Suprapubic skin (tissue), 4 donors: ENCODE measurements at regions not wholly inside any gene's neighbourhood (a gene's known extent, or its start where the extent isn't known, plus 50 kb on each side); places are given as distances from the start of the nearest gene placed in this dataset.

Experiments
- DNase-seq, 2 donors: peaks; one replicate each; pipeline ENCODE4 v3.0.0-alpha.2; 2019; ENCODE audit warnings: low spot score in 2 of 2
- H3K27ac ChIP-seq: fragments of 200-600 bp; sonication (generic); one replicate; pipeline ENCODE4 v1.5.1; 2019
- H3K27me3 ChIP-seq: fragments of 200-600 bp; sonication (generic); one replicate; pipeline ENCODE4 v1.5.1; 2019
- H3K36me3 ChIP-seq: fragments of 200-600 bp; sonication (generic); one replicate; pipeline ENCODE4 v1.5.1; 2019
- H3K4me1 ChIP-seq: fragments of 200-600 bp; sonication (generic); one replicate; pipeline ENCODE4 v1.5.1; 2019
- H3K4me3 ChIP-seq: fragments of 200-600 bp; sonication (generic); one replicate; pipeline ENCODE4 v1.5.1; 2019; ENCODE audit warnings: mild to moderate bottlenecking
- H3K9me3 ChIP-seq: fragments of 200-600 bp; sonication (generic); one replicate; pipeline ENCODE4 v1.5.1; 2019
- CTCF ChIP-seq, 2 donors: fragments of 200-600 bp in 1 of 2; fragments of 450-650 bp in 1 of 2; sonication (generic) in 1 of 2; IDR thresholded peaks; one replicate each; pipeline ENCODE4 v1.5.1; 2016 to 2019; ENCODE audit warnings: antibody characterized with exemption in 2 of 2, mild to moderate bottlenecking in 1 of 2, moderate library complexity in 1 of 2
- EP300 ChIP-seq: sonication (generic); formaldehyde crosslinking; IDR thresholded peaks from one replicate; pipeline ENCODE4 v1.6.1; 2017; ENCODE audit warnings: antibody characterized with exemption
- POLR2A ChIP-seq, 2 donors: fragments of 450-650 bp; IDR thresholded peaks; one replicate each; pipeline ENCODE4 v1.6.1; 2017; ENCODE audit warnings: antibody characterized with exemption in 2 of 2, mild to moderate bottlenecking in 2 of 2, moderate library complexity in 2 of 2
- POLR2AphosphoS5 ChIP-seq, 3 donors: sonication (generic); formaldehyde crosslinking; IDR thresholded peaks; one replicate each; pipeline ENCODE4 v1.6.1; 2017; ENCODE audit warnings: antibody characterized with exemption in 3 of 3
- WGBS: methylation state at CpG from one replicate; pipeline ENCODE4 v1.1.5; 2018; 5-methylcytosine and 5-hydroxymethylcytosine counted together

- Histone ChIP-seq H3K4me1 (peaks cover 15% of the 10 kb centered on the region), H3K27me3 (no peaks in the 10 kb centered on the region), H3K36me3 (no peaks in the 10 kb centered on the region), H3K27ac (no peak overlapping the region), H3K9me3 (no peaks in the 10 kb centered on the region), H3K4me3 (no peak overlapping the region)
- no peak for DNase-seq
- 30% methylated on average over 4 of the region's 4 CpGs for WGBS
- no peak for TF ChIP-seq POLR2AphosphoS5 (IDR thresholded peaks at IDR 0.05)
- TF ChIP-seq POLR2A (IDR thresholded peaks at IDR 0.05): no peak
- TF ChIP-seq CTCF (IDR thresholded peaks at IDR 0.05): no peak
- no peak for TF ChIP-seq EP300
These were observed 92.7 kb upstream of the MGAT5 start for GRCh38 chr2:134161170-134161547.

GRCh38 chr2:134163336-134163735 lies 90.5 kb upstream of the MGAT5 start:
- WGBS: 95% methylated on average over 4 of the region's 4 CpGs
- Histone ChIP-seq H3K4me1 (peaks cover 15% of the 10 kb centered on the region), H3K27me3 (no peaks in the 10 kb centered on the region), H3K4me3 (no peak overlapping the region), H3K27ac (no peak overlapping the region), H3K9me3 (no peaks in the 10 kb centered on the region), H3K36me3 (no peaks in the 10 kb centered on the region)
- TF ChIP-seq EP300 (no peak), POLR2A (IDR thresholded peaks at IDR 0.05) (no peak), POLR2AphosphoS5 (IDR thresholded peaks at IDR 0.05) (no peak)
- DNase-seq: no peak

DNA sequence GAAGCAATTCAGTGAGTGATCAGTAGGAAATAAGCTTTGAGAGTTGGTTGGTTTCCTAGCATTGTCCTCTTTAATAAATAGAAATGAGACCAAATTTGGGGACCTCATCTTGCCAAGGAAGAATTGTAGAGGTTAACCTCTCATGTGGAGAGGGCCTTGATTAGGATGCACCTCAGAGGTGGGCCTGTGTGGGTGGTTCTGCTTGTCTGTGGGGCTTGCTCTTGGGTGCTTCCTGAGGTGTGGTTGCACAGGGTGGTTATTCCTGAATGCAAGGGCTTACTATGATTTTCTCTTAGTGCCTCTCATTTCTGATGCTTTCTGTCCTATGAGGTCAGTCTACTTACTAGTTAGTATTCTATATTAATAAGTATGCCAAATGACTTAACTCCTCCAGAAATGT lies 89.6 kb upstream of the MGAT5 start:
- Histone ChIP-seq H3K4me1 (peaks cover 15% of the 10 kb centered on the region), H3K9me3 (no peaks in the 10 kb centered on the region), H3K27ac (no peak overlapping the region), H3K36me3 (no peaks in the 10 kb centered on the region), H3K4me3 (no peak overlapping the region), H3K27me3 (no peaks in the 10 kb centered on the region)
- DNase-seq: no peak
- TF ChIP-seq POLR2AphosphoS5 (IDR thresholded peaks at IDR 0.05): no peak
- TF ChIP-seq POLR2A (IDR thresholded peaks at IDR 0.05): no peak
- no peak for TF ChIP-seq EP300
- no peak for TF ChIP-seq CTCF (IDR thresholded peaks at IDR 0.05)

GRCh38 chr2:134167015-134167414 lies 86.9 kb upstream of the MGAT5 start:
- Histone ChIP-seq H3K4me1 (peaks cover 4% of the 10 kb centered on the region), H3K9me3 (no peaks in the 10 kb centered on the region), H3K27me3 (no peaks in the 10 kb centered on the region), H3K27ac (no peak overlapping the region), H3K4me3 (no peak overlapping the region), H3K36me3 (no peaks in the 10 kb centered on the region)
- DNase-seq: no peak
- no peak for TF ChIP-seq POLR2A (IDR thresholded peaks at IDR 0.05)
- no peak for TF ChIP-seq POLR2AphosphoS5 (IDR thresholded peaks at IDR 0.05)
- no peak for TF ChIP-seq CTCF (IDR thresholded peaks at IDR 0.05)
- TF ChIP-seq EP300: no peak
- 76% methylated on average over 3 of the region's 3 CpGs for WGBS

DNA sequence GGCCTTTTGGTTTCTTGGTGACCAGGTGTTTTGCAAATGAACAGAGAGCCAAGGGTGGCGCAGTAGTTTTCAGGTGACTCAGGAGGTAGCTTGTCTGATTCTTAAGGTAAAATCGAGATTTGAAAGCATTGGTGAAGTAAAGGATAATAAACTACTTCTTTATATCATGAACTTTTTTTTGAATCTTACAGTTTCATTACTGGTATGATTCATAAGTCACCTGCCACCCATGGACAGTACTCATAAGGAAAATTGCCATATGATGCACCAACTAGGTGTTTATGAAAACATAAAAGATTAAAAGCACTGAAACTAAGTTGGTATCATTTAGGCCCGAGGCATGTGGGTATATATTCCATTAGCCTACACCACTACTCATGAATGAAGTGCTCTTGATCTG lies 84.1 kb upstream of the MGAT5 start:
- Histone ChIP-seq H3K9me3 (no peaks in the 10 kb centered on the region), H3K4me1 (peaks cover 22% of the 10 kb centered on the region), H3K27me3 (no peaks in the 10 kb centered on the region), H3K4me3 (no peak overlapping the region), H3K27ac (no peak overlapping the region), H3K36me3 (no peaks in the 10 kb centered on the region)
- no peak for DNase-seq
- TF ChIP-seq POLR2A (IDR thresholded peaks at IDR 0.05): no peak
- TF ChIP-seq CTCF (IDR thresholded peaks at IDR 0.05): no peak
- no peak for TF ChIP-seq POLR2AphosphoS5 (IDR thresholded peaks at IDR 0.05)
- no peak for TF ChIP-seq EP300
- WGBS: 63% methylated on average over 3 of the region's 3 CpGs

DNA sequence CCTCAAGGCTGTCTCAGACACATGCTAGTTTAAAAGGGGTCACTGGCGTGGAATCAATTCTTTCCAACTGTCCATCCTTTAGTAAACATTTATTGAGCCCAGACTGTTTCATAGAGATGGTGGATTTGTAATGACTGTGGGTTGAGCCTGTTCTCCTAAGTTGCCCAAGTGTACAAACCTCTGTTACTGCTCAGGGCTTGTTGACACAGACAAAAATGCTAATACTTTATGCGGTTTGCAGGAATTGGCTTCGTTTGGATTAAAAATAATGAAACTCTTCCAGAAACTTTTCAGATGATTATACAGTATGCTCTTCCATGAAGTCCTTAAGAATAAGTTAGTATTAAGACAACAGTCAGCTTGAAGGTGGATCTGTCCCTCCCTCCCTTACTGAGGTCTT lies 83.6 kb upstream of the MGAT5 start:
- H3K4me1 ChIP-seq: peaks cover 22% of the 10 kb centered on the region
- WGBS: 55% methylated on average over 3 of the region's 3 CpGs
- DNase-seq: no peak
- TF ChIP-seq EP300 (no peak), CTCF (IDR thresholded peaks at IDR 0.05) (no peak), POLR2AphosphoS5 (IDR thresholded peaks at IDR 0.05) (no peak), POLR2A (IDR thresholded peaks at IDR 0.05) (no peak)
- H3K4me3 ChIP-seq: no peak overlapping the region
- H3K27me3 ChIP-seq: no peaks in the 10 kb centered on the region
- H3K9me3 ChIP-seq: no peaks in the 10 kb centered on the region
- H3K27ac ChIP-seq: no peak overlapping the region
- H3K36me3 ChIP-seq: no peaks in the 10 kb centered on the region
